SJCRH30 (cell line): ENCODE measurements at regions not wholly inside any gene's neighbourhood (a gene's known extent, or its start where the extent isn't known, plus 50 kb on each side); places are given as distances from the start of the nearest gene placed in this dataset.

ENCODE experiments used
- DNase-seq, 2 experiments: peaks; one replicate each; pipeline ENCODE4 v3.0.0-alpha.2; 2015 to 2020
- H3K27ac ChIP-seq: fragments of 250-450 bp; sonication (Bioruptor Pico); 2 replicates; pipeline ENCODE4 v1.5.1; 2020; ENCODE audit warnings: mild to moderate bottlenecking, moderate library complexity
- H3K27me3 ChIP-seq: fragments of 250-450 bp; sonication (Bioruptor Pico); 2 replicates; pipeline ENCODE4 v1.5.1; 2020; ENCODE audit warnings: mild to moderate bottlenecking, moderate library complexity
- H3K36me3 ChIP-seq: fragments of 250-450 bp; sonication (Bioruptor Pico); 2 replicates; pipeline ENCODE4 v1.5.1; 2020; ENCODE audit warnings: mild to moderate bottlenecking, moderate library complexity
- H3K4me1 ChIP-seq: fragments of 250-450 bp; sonication (Bioruptor Pico); 2 replicates; pipeline ENCODE4 v1.5.1; 2020; ENCODE audit warnings: mild to moderate bottlenecking, moderate library complexity
- H3K4me3 ChIP-seq: fragments of 250-450 bp; sonication (Bioruptor Pico); 2 replicates; pipeline ENCODE4 v1.5.1; 2020; ENCODE audit warnings: mild to moderate bottlenecking, moderate library complexity
- H3K9me3 ChIP-seq: fragments of 250-450 bp; sonication (Bioruptor Pico); replicated peaks from 2 replicates; pipeline ENCODE4 v1.5.1; 2020; ENCODE audit warnings: mild to moderate bottlenecking, moderate library complexity

DNA sequence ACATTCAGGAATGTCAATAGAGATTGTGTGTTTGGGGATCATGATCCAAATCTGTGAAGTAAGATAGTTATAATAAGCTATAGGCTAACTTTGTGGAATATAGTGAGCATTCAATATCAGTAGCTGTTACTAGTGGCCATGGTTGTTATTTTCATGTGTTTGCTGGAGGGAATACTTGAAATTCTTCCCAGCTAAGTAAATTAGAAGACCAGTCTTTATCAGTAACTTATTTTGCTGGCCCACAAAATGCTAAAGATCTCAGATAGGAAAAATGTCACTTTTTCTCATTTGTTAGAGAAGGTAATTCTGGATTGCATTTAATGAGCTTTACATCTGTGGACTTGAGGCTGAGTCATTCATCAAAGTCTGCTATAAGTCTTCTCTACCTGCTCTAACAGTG is 156.1 kb upstream of the LRRC7 start:
- Histone ChIP-seq H3K27ac (no peak overlapping the region), H3K9me3 (no peaks in the 10 kb centered on the region), H3K4me3 (no peak overlapping the region), H3K4me1 (no peaks in the 10 kb centered on the region), H3K36me3 (no peaks in the 10 kb centered on the region), H3K27me3 (no peaks in the 10 kb centered on the region)
- DNase-seq: no peak

GRCh38 chr1:69413129-69413528 is 154.6 kb upstream of the LRRC7 start:
- H3K4me3 ChIP-seq: no peak overlapping the region
- no peaks in the 10 kb centered on the region for H3K27me3 ChIP-seq
- H3K36me3 ChIP-seq: no peaks in the 10 kb centered on the region
- H3K9me3 ChIP-seq: no peaks in the 10 kb centered on the region
- DNase-seq: no peak
- H3K4me1 ChIP-seq: no peaks in the 10 kb centered on the region
- H3K27ac ChIP-seq: no peak overlapping the region

DNA sequence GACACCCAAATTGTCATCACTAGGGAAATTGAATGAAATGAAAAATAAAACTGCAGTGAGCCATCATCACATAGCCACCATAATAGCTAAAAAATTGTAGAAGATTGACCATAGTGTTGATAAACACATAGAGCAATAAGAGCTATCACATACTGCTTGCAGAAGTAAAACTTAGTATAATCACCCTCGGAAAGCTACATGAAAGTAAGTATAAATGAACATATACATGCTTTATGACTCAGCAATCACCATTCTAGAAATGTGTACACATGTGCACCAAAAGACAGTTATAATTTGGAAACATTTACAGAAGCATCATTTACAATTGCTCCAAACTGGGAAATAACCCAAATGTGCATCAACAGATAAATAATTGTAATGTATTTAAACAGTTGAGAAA is 153.1 kb upstream of the LRRC7 start:
- no peak overlapping the region for H3K27ac ChIP-seq
- no peak overlapping the region for H3K4me3 ChIP-seq
- no peaks in the 10 kb centered on the region for H3K27me3 ChIP-seq
- no peaks in the 10 kb centered on the region for H3K9me3 ChIP-seq
- no peaks in the 10 kb centered on the region for H3K4me1 ChIP-seq
- DNase-seq: no peak
- H3K36me3 ChIP-seq: no peaks in the 10 kb centered on the region

DNA sequence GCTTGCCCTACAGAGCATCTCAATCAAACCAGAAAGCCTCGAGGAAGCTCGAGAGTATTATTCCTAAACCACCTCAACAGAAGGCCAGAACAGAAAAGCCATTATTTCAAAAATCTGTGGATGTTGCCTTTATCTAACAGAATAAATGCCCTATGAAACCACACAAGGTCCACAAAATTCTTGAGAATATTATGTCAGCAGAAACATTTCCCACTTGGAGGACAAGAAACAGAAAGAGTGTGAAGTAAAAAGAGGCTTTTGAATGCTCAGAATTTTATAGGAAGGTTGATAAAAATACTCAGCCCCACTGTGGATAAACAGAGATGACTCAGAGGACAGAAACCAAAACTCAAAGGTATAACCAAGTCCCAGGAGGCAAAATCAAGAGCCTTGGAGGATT is 146.4 kb upstream of the LRRC7 start:
- Histone ChIP-seq H3K27ac (no peak overlapping the region), H3K36me3 (no peaks in the 10 kb centered on the region), H3K4me3 (no peak overlapping the region), H3K4me1 (no peaks in the 10 kb centered on the region), H3K9me3 (no peaks in the 10 kb centered on the region), H3K27me3 (no peaks in the 10 kb centered on the region; the same call in 1 of the 2 replicates)
- DNase-seq: no peak

- Histone ChIP-seq H3K9me3 (no peaks in the 10 kb centered on the region), H3K36me3 (no peaks in the 10 kb centered on the region), H3K4me1 (no peaks in the 10 kb centered on the region), H3K27me3 (no peaks in the 10 kb centered on the region; the same call in 1 of the 2 replicates), H3K27ac (no peak overlapping the region), H3K4me3 (no peak overlapping the region)
- DNase-seq: no peak
These were observed 141.9 kb upstream of the LRRC7 start for GRCh38 chr1:69425871-69426270.

GRCh38 chr1:69426401-69426800 is 141.3 kb upstream of the LRRC7 start:
- no peak for DNase-seq
- H3K4me3 ChIP-seq: no peak overlapping the region

GRCh38 chr1:69433073-69433472 is 134.6 kb upstream of the LRRC7 start:
- DNase-seq: no peak
- Histone ChIP-seq H3K36me3 (no peaks in the 10 kb centered on the region), H3K9me3 (no peaks in the 10 kb centered on the region), H3K4me1 (no peaks in the 10 kb centered on the region), H3K27me3 (no peaks in the 10 kb centered on the region), H3K4me3 (no peak overlapping the region), H3K27ac (no peak overlapping the region)

More at GRCh38 chr1:69426401-69426800, 141.3 kb upstream of the LRRC7 start:
- Histone ChIP-seq H3K27me3 (no peaks in the 10 kb centered on the region; the same call in 1 of the 2 replicates), H3K4me1 (no peaks in the 10 kb centered on the region), H3K36me3 (no peaks in the 10 kb centered on the region), H3K27ac (no peak overlapping the region), H3K9me3 (no peaks in the 10 kb centered on the region)

DNA sequence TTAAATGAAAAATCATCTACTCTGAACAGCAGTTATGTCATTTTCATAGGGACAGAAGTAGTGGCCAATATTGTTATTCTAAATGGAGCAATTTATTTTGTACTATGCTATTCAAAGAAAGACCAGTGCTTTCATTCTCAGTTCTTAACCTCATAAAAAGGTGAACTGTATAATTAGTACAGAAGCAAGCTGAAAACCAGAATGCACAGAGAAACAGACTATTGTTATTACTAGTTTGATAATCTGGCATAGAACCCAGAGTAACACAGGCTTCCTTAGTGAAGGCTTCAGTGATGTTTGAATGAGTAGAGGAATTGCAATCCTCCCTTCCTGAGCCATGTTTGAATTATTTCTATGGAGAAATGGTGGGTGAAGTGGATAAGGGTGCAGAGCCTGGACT is 131.6 kb upstream of the LRRC7 start:
- Histone ChIP-seq H3K27ac (no peak overlapping the region), H3K27me3 (no peaks in the 10 kb centered on the region), H3K4me1 (no peaks in the 10 kb centered on the region), H3K9me3 (no peaks in the 10 kb centered on the region; the same call in 1 of the 2 replicates), H3K36me3 (no peaks in the 10 kb centered on the region), H3K4me3 (no peak overlapping the region)
- DNase-seq: no peak

DNA sequence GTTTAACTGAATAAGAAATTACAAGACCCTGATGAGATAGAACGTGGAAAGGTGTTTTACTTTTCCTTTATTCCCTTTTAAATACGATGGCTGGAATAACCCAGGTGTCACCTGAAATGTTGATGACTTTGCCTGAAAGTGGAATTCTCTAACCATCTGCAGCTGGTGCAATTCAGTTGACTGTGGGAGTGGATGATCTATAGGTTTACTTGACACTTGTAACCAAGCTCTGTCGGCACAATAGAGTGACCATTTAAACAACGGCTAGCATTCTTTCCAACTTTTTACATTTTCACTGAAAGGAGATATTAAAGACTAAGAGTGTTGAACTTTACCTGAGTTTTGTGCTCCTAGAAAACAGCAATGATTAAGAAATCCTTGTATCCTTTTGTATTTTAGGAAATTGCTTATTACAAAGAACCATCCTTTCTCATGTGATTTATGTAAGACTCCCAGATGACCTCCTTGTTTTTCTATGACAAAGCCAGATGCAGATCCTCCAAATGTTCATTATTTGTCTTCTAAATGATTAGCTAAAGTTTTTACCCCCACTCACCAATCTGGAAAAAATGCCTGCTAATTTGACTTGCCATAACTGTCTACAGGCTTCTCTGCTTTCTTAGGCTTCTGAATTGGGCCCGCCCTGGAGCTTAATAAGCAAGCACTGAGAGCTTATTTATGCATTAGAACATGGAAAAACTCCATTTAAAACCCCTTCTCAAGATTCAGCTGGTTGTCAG is 129.5 kb upstream of the LRRC7 start:
- no peak for DNase-seq
- Histone ChIP-seq H3K27ac (no peak overlapping the region), H3K36me3 (no peaks in the 10 kb centered on the region), H3K4me1 (no peaks in the 10 kb centered on the region), H3K4me3 (no peak overlapping the region), H3K27me3 (no peaks in the 10 kb centered on the region), H3K9me3 (no peaks in the 10 kb centered on the region; the same call in 1 of the 2 replicates)

- no peaks in the 10 kb centered on the region for H3K27me3 ChIP-seq
- DNase-seq: no peak
These were observed 126.2 kb upstream of the LRRC7 start for GRCh38 chr1:69441496-69441895.

DNA sequence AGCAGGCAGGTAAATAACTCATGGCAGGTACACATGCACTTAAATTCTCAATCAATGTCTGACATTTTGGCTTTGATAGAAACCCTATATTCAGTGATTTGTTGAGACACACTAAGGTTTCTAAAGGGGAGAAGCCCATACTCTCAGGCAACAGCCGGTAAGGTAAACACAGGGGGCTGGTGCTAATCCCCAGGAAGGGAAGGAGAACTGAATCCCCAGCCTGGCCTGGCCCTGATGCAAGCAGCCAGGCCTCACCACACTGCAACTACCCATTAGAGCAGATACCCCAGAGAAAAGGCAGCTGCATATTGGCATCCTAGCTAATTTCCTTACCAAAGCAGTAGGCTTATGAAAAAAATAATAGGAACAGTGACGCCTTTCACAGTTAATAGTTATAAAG is 116.5 kb upstream of the LRRC7 start:
- DNase-seq: peak in 1 of 2 experiments; percentile 7
- H3K9me3 ChIP-seq: no peaks in the 10 kb centered on the region
- H3K36me3 ChIP-seq: no peaks in the 10 kb centered on the region
- no peak overlapping the region for H3K4me3 ChIP-seq
- no peaks in the 10 kb centered on the region for H3K4me1 ChIP-seq
- H3K27me3 ChIP-seq: no peaks in the 10 kb centered on the region
- H3K27ac ChIP-seq: no peak overlapping the region

More at GRCh38 chr1:69441496-69441895, 126.2 kb upstream of the LRRC7 start:
- H3K9me3 ChIP-seq: no peaks in the 10 kb centered on the region; the same call in 1 of the 2 replicates
- H3K4me3 ChIP-seq: no peak overlapping the region
- no peaks in the 10 kb centered on the region for H3K36me3 ChIP-seq
- H3K4me1 ChIP-seq: no peaks in the 10 kb centered on the region
- no peak overlapping the region for H3K27ac ChIP-seq

DNA sequence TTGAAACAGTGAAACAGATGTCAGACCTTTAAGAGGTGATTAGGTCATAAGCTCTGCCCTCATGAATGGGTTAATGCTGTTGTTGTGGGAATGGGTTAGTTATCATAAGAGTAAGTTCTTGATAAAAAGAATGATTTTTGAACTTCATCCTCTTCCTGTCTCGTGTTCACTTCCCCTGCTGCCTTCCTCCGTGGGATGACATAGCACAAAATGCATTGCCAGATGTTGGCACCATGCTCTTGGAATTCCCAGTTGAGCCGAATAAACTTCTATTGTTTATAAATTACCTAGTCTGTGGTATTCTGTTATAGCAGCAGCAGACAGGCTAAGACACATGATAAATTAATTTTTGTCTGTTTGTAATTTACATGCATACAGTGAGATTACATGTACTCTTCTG is 112.0 kb upstream of the LRRC7 start:
- Histone ChIP-seq H3K27me3 (no peaks in the 10 kb centered on the region), H3K36me3 (no peaks in the 10 kb centered on the region), H3K27ac (no peak overlapping the region), H3K4me1 (no peaks in the 10 kb centered on the region), H3K4me3 (no peak overlapping the region), H3K9me3 (no peaks in the 10 kb centered on the region)
- no peak for DNase-seq

- Histone ChIP-seq H3K36me3 (no peaks in the 10 kb centered on the region), H3K9me3 (no peaks in the 10 kb centered on the region), H3K4me3 (no peak overlapping the region), H3K27me3 (no peaks in the 10 kb centered on the region), H3K4me1 (no peaks in the 10 kb centered on the region), H3K27ac (no peak overlapping the region)
- no peak for DNase-seq
These were observed 108.5 kb upstream of the LRRC7 start for GRCh38 chr1:69459244-69459643.

- Histone ChIP-seq H3K9me3 (no peaks in the 10 kb centered on the region), H3K36me3 (no peaks in the 10 kb centered on the region), H3K4me1 (no peaks in the 10 kb centered on the region), H3K4me3 (no peak overlapping the region), H3K27ac (no peak overlapping the region), H3K27me3 (no peaks in the 10 kb centered on the region)
- no peak for DNase-seq
These were observed 92.7 kb upstream of the LRRC7 start for GRCh38 chr1:69475021-69475420.

GRCh38 chr1:69479734-69480133 is 88.0 kb upstream of the LRRC7 start:
- Histone ChIP-seq H3K27me3 (no peaks in the 10 kb centered on the region), H3K4me1 (no peaks in the 10 kb centered on the region), H3K36me3 (no peaks in the 10 kb centered on the region), H3K9me3 (no peaks in the 10 kb centered on the region), H3K27ac (no peak overlapping the region), H3K4me3 (no peak overlapping the region)
- DNase-seq: no peak

DNA sequence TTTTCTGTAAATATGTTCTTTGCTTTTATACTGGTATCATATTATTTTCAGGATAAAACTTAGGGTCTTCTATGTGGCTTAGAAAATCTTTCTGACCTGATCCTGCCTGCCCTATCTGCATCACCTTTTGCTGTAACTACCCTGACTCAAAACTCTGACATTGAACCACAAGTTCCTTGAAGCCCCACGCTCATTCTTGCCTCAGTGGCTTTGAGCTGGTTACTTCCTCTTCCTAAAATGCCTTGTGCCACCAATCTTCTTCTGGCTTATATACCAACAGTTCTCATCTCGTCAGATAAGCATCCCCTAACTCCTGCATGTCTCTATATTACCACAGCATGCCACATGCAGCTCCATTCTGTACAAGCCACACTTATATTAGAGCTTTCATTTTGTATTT is 84.5 kb upstream of the LRRC7 start:
- no peaks in the 10 kb centered on the region for H3K4me1 ChIP-seq
- no peak overlapping the region for H3K4me3 ChIP-seq
- no peak overlapping the region for H3K27ac ChIP-seq
- H3K36me3 ChIP-seq: no peaks in the 10 kb centered on the region
- H3K9me3 ChIP-seq: no peaks in the 10 kb centered on the region
- no peaks in the 10 kb centered on the region for H3K27me3 ChIP-seq
- no peak for DNase-seq
